SK-N-SH treated with all-trans-retinoic acid at 6 μM for 48 hours (cell line): ENCODE measurements at regions not wholly inside any gene's neighbourhood (a gene's known extent, or its start where the extent isn't known, plus 50 kb on each side); places are given as distances from the start of the nearest gene placed in this dataset.
"Not testable (repeated sequence)": the region's sequence is repeated elsewhere in the genome, so short reads cannot be mapped to it uniquely, and the experiment has no call there.

Experiments
- CSRNP3 ChIP-seq: fragments of 250-450 bp; sonication (Bioruptor Pico); IDR thresholded peaks from 2 replicates; pipeline ENCODE4 v1.5.1; 2021; ENCODE audit warnings: mild to moderate bottlenecking, moderate library complexity
- POU6F1 ChIP-seq: fragments of 250-450 bp; sonication (Bioruptor Pico); IDR thresholded peaks from 2 replicates; pipeline ENCODE4 v1.8.0; 2021; ENCODE audit warnings: low read depth, mild to moderate bottlenecking, moderate library complexity, borderline replicate concordance
- PPARA ChIP-seq: fragments of 250-450 bp; sonication (Bioruptor Pico); IDR thresholded peaks from 2 replicates; pipeline ENCODE4 v1.5.0; 2020; ENCODE audit warnings: mild to moderate bottlenecking, borderline replicate concordance
- TCF4 ChIP-seq: fragments of 250-450 bp; sonication (Bioruptor Pico); IDR thresholded peaks from 2 replicates; pipeline ENCODE4 v1.8.0; 2021; ENCODE audit warnings: mild to moderate bottlenecking, moderate library complexity, borderline replicate concordance
- ZFP3 ChIP-seq: fragments of 250-450 bp; sonication (Bioruptor Pico); IDR thresholded peaks from 2 replicates; pipeline ENCODE4 v1.5.0; 2020; ENCODE audit warnings: mild to moderate bottlenecking, moderate library complexity
- ZFP30 ChIP-seq: fragments of 450-650 bp; formaldehyde crosslinking; IDR thresholded peaks from 2 replicates; pipeline ENCODE4 v1.5.0; 2022; ENCODE audit warnings: mild to moderate bottlenecking, moderate library complexity
- TF ChIP-seq, protein P1 (sequence below): fragments of 250-450 bp; sonication (Bioruptor Pico); IDR thresholded peaks from 2 replicates; pipeline ENCODE4 v1.5.1; 2020; ENCODE audit warnings: low read depth, mild to moderate bottlenecking, moderate library complexity
- TF ChIP-seq, protein P2 (sequence below): fragments of 250-450 bp; sonication (Bioruptor Pico); IDR thresholded peaks from 2 replicates; pipeline ENCODE4 v1.8.0; 2020; ENCODE audit warnings: mild to moderate bottlenecking, moderate library complexity, borderline replicate concordance

GRCh38 chr6:112937690-112938089, 590.6 kb downstream of the RFPL4B start:
- TF ChIP-seq, protein P1, sequence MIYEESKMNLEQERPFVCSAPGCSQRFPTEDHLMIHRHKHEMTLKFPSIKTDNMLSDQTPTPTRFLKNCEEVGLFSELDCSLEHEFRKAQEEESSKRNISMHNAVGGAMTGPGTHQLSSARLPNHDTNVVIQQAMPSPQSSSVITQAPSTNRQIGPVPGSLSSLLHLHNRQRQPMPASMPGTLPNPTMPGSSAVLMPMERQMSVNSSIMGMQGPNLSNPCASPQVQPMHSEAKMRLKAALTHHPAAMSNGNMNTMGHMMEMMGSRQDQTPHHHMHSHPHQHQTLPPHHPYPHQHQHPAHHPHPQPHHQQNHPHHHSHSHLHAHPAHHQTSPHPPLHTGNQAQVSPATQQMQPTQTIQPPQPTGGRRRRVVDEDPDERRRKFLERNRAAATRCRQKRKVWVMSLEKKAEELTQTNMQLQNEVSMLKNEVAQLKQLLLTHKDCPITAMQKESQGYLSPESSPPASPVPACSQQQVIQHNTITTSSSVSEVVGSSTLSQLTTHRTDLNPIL (CRISPR knock-in tag) = not testable (repeated sequence)
- TF ChIP-seq, protein P2, sequence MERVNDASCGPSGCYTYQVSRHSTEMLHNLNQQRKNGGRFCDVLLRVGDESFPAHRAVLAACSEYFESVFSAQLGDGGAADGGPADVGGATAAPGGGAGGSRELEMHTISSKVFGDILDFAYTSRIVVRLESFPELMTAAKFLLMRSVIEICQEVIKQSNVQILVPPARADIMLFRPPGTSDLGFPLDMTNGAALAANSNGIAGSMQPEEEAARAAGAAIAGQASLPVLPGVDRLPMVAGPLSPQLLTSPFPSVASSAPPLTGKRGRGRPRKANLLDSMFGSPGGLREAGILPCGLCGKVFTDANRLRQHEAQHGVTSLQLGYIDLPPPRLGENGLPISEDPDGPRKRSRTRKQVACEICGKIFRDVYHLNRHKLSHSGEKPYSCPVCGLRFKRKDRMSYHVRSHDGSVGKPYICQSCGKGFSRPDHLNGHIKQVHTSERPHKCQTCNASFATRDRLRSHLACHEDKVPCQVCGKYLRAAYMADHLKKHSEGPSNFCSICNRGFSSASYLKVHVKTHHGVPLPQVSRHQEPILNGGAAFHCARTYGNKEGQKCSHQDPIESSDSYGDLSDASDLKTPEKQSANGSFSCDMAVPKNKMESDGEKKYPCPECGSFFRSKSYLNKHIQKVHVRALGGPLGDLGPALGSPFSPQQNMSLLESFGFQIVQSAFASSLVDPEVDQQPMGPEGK (CRISPR knock-in tag) = not testable (repeated sequence)
- not testable (repeated sequence) for TF ChIP-seq POU6F1 (CRISPR knock-in tag); TCF4 (CRISPR knock-in tag); PPARA (CRISPR knock-in tag); CSRNP3 (CRISPR knock-in tag); ZFP3 (CRISPR knock-in tag); ZFP30
